Heart left ventricle (tissue), 13 donors: ENCODE measurements at regions not wholly inside any gene's neighbourhood (a gene's known extent, or its start where the extent isn't known, plus 50 kb on each side); places are given as distances from the start of the nearest gene placed in this dataset.

ENCODE experiments used
- CTCF ChIP-seq, 12 donors: fragments of 200-600 bp; sonication (generic) in 4 of 12; IDR thresholded peaks; one replicate each; pipeline versions ENCODE4 v1.5.0 to v1.8.0; 2018 to 2022; ENCODE audit warnings: antibody characterized with exemption in 12 of 12, mild to moderate bottlenecking in 5 of 12
- POLR2A ChIP-seq, 2 donors: fragments of 450-650 bp; IDR thresholded peaks; one replicate each; pipeline ENCODE4 v1.6.1; 2017; ENCODE audit warnings: antibody characterized with exemption in 2 of 2, mild to moderate bottlenecking in 2 of 2, moderate library complexity in 2 of 2
- donor health status: ischemic (EF 13 %, LVEDD 7.1; RV severe dilation, severe dysfunction).
- donor health status: DM: no; HTN: yes; CAD: no.
- donor health status: DM: no; HTN: no; CAD: no.
- donor health status: ischemic (EF 25% LVEDD 6.9; RV normal size, moderate dysfunction).
- donor health status: ischemic (EF 25% LVEDD 5.7; RV mildly dilated, moderate dysfunction).
- donor health status: ischemic (EF 35%, LVEDD 5.7; RV mildly dilated, moderate dysfunction).
- donor health status: nonischemic (EF 11% LVEDD 7.7; RV severe dilation, severe dysfunction).
- donor health status: DM: yes; HTN: yes; CAD: no.
- donor health status: PGD.
- donor health status: ischemic (EF 29% LVEDD 5.4; RV normal size, mild dysfunction).
- donor health status: nonischemic (EF 23%, LVEDD 6.1; RV moderate dilation, normal function).

DNA sequence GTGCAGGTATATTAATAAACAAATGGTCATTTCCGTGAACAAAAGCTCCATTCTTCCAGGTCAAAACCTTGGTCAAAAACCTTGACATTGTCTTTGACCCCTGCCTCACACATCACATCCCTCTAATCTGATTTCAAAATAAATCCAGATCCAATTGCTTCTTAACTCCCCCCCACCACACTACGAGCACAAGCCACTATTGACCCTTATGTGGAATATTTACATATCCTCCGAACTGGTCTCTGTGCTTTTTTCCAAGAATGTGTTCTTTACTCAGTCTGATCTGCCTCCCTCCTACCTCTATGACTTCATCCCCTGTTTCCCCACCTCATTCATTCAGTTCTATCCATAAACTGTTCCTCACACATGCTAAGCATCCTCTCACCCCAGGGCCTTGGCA is 313.6 kb upstream of the NPVF start:
- TF ChIP-seq CTCF (IDR thresholded peaks at IDR 0.05) = no peak
- no peak for TF ChIP-seq POLR2A (IDR thresholded peaks at IDR 0.05)
